Activated CD8-positive, alpha-beta memory T cell treated with anti-CD3 and anti-CD28 coated beads for 36 hours (primary cell): ENCODE measurements at regions not wholly inside any gene's neighbourhood (a gene's known extent, or its start where the extent isn't known, plus 50 kb on each side); places are given as distances from the start of the nearest gene placed in this dataset.
"Not testable (repeated sequence)": the region's sequence is repeated elsewhere in the genome, so short reads cannot be mapped to it uniquely, and the experiment has no call there.

Experiments used
- CTCF ChIA-PET: fragments of 350-600 bp; sonication (Branson Sonifier 250); formaldehyde crosslinking; loops from one replicate; lab custom pipeline; 2021; ENCODE audit warnings: antibody characterized with exemption; lab: Charles Lee
- POLR2A ChIA-PET: fragments of 350-600 bp; sonication (Branson Sonifier 250); formaldehyde crosslinking; loops from one replicate; lab custom pipeline; 2021; ENCODE audit warnings: antibody characterized with exemption; lab: Charles Lee

DNA sequence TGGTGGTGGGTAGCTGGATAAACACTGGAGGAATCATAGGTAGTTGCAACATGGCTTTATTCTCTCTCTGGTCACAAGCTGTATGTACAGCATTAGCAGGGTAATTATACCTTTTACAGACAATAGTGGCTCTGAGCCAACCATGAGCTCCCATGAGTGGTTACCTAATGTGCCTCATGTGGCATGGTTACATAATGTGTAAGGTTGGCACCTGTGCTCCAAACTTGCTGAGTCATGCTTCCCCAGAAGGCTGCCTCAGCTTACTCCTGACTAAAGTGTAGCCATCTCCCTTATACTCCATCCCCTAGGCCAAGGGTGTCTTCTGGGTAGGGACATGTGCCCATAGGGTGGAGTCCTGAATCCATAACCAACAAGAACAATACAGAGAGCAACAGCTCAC lies 345.3 kb upstream of the SEMA3C start:
- ChIA-PET CTCF (no interaction called here), POLR2A (no interaction called here)

DNA sequence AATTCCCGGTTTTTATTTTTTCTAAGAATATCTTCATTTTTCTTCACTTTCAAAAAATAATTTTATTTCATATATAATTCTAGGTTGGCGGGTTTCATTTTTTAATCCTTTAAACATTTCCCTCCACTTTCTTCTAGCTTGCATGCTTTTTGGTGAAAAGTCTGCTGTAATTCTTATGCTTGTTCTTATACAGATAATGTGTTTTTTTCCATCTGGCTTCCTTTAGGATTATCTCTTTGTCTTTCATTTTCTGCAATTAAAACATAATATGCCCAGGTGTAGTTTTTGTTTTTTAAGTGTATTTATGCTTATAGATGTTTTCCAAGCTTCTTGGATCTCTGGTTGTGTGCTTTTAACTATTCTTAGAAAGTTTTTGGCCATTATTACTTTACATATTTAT lies 341.3 kb upstream of the SEMA3C start:
- CTCF ChIA-PET, result no interaction called here
- POLR2A ChIA-PET, result no interaction called here

DNA sequence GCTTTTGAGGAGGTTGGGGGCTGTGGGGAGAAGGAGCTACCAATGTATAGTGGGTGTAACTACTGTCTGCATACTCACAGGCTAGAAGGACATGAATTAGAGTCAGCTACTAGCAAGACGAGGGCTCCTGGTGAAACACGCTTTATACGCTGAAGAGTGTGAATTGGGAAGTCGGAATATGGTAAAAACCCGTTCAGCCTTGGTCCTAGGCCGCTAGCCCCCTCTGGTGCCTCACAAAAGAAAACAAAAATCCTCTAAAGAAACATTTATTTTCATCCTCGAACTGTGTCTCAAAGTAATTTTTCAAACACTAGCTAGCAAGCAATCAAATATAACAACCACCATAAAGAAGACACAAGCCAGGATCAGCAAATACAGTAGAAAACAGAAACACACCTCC lies 338.1 kb upstream of the SEMA3C start:
- CTCF ChIA-PET, result no interaction called here

DNA sequence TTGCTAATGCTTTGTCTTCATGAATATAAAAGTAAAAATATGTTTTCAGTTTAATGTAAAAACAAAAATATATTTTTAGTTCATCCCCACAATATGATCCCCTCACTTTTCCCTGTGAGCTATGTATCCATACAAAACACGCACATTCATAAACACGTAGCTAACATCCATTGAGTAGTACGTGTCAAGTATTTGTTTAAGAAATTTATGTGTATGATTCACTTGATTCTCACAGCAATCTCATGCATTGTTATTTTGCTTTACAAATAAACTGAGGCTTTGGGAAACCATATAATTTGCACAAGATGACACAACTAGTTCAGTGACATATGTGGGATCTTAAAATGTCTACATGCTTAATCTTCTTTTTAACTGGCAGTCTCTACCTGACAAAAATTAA lies 329.6 kb upstream of the SEMA3C start:
- POLR2A ChIA-PET, result no interaction called here
- CTCF ChIA-PET, result no interaction called here

More for the DNA sequence above, 338.1 kb upstream of the SEMA3C start:
- POLR2A ChIA-PET, result no interaction called here

DNA sequence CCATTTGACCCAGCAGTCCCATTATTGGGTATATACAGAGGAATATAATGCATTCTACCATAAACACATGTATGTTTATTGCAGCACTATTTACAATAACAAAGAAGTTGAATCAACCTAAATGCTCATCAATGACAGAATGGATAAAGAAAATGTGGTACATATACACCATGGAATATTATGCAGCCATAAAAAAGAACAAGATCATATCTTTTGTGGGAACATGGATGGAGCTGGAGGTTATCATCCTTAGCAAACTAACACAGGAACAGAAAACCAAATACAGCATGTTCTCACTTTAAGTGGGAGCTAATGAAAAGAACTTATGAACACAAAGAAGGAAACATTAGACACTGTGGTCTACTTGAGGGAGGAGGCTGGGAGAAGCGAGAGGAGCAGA lies 328.5 kb upstream of the SEMA3C start:
- CTCF ChIA-PET, POLR2A ChIA-PET: not testable (repeated sequence)

DNA sequence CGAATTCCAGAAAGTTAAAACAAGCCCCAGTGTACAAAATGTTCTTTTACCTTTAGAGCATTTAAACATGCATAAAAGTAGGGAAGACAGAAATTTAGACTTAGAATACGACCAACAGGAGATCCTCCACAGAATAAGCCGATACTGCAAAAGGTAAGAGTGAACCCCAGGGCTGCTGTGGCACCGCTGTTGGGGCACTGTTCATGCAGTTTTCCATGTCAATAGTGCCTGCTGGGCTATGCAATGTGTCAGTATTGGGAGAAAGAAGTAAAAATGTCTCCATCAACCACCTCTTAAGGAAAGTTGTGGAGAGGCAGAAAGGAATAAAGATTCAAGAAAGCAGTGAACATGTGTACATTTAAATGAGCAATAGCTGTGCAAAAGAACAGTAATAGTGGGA lies 326.5 kb upstream of the SEMA3C start:
- ChIA-PET POLR2A (no interaction called here), CTCF (no interaction called here)

DNA sequence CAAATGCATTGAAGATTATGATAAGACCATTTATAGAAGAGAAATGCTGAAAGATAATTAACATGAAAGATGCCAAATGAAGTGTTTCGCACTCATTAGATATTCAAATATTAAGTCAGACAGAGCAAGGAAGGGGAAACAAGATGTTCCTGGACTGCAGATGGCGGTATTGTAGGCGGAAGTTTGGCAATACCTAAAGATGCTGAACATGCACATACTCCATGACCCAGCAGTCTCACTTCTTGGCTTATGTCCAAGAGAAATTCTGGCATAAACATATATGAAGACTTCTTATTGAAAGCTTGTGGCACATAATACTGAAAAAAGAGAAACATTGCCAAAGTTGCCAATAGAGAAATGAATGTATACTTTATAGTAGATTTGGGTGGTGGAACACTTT lies 325.4 kb upstream of the SEMA3C start:
- ChIA-PET POLR2A (no interaction called here), CTCF (no interaction called here)

DNA sequence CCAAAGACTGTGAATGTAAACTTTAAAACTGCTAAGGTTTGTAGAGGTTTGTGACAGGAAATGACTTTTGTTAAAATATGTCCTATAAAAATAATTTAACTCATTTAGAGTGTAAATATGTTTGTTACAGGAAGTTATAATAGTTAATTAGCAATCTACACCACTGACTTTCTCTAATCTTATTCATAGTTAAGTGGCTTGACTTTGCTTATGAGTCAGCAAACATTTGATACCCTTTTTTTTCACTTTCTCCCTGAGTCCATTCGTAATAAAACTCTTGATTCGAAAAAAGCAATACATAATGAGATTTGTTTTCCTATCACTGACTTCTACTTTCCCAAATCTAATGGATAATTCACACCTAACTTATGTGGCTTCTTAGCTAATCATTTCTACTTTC lies 317.7 kb upstream of the SEMA3C start:
- POLR2A ChIA-PET, result no interaction called here
- CTCF ChIA-PET, result no interaction called here

DNA sequence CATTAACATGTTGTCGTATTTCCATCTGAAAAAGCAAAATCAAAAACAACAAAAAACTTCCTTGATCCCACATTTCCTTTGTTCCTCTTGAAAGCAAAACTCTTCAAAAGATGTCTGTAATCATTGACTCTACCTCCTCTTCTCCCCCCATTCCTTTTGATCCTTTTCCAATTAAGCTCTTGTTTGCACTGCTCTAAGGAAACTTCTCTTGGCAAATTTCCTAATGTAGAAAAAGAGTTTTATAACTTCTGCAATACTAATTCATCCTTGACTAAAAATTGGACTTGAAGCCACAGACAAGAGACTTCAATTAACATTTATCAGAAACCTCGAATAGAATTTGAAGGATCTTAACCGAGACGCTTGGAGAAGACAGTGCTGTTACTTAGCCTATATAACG lies 317.1 kb upstream of the SEMA3C start:
- ChIA-PET POLR2A (no interaction called here), CTCF (no interaction called here)

DNA sequence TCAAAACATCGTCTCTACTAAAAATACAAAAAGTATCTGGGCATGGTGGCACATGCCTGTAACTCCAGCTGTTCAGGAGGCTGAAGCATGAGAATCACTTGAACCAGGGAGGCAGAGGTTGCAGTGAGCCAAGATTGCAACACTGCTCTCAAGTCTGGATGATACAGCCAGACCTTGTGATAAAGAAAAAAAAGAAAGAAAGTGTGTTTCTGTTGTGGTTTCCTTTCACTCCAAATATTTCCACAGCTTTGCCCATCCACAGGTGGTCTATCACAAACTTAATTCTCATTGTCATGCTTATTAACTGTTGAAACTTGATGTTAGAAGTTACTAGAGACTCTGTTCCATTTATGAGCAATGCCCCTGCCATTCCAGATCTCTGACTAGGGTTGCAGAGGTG lies 316.0 kb upstream of the SEMA3C start:
- ChIA-PET CTCF (no interaction called here), POLR2A (no interaction called here)

DNA sequence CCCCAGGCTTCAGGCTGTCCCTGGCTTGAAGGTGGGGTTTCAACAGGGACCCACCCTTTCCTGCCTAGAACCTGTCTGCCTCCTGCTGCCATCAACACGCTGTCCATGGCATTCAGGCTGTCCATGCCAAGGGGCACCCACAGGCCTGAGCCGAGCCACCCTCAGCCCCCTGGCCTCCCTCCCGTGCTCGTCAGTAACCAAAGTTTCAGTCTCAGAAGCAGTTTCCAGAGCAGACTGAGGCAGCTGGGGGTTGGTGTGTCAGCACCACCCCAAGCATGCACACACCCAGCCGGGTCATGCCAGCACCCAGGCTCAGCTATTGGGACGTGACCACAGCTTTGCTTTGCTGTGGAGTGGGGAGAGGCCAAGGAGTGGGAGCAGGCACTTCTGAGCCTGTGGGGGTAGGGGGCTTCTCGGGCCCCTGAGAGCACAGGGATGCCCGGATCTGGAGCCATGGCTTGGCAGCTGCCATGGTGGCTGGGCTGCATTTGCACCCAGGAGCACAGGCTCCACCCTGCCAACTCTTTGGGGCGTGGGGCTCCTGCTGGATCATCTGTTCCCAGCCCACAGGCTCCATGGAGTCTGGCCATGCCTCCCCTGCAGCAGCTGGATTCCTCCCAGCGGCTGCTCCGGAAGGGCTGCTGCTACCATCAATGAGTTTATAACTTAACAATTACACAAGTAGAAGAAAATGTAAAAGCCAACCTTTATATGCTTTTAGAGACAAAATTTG lies 314.5 kb upstream of the SEMA3C start:
- CTCF ChIA-PET, result no interaction called here

DNA sequence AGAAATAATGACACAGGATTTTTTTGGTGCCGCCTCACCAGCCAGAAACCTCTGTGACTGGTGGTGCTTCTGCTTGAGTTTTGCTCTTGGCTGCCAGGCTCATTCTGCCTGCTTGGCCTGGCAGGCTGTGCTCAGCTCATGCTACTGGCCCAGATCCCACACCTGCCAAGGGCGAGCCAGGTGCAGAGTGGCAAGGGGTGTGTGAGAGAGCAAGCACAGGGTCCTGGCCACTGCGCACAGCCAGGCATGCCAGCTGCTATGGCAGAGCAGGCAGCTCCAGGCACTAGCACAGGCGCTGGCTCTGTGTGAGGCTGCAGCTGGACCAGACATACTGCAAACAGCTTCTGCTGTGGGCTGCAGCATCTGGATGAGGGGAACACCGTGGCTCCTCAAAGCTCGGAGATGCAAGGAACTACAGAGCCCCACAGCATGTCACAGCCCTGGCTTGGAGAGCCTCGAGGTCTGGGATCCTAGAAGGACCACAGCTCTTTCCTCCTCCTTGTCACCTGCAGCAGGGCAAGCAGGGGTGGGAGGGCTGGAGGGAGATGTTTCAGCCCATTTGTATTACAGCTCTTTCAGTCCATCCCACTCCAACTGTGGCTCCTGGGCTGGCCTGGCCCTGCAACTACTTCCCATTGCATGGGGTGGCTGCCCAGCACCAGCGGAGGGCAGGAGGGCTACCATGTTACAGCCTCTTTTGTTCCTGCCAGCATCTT lies 313.4 kb upstream of the SEMA3C start:
- POLR2A ChIA-PET, result no interaction called here
- CTCF ChIA-PET, result no interaction called here

More for the DNA sequence above, 314.5 kb upstream of the SEMA3C start:
- POLR2A ChIA-PET, result no interaction called here

DNA sequence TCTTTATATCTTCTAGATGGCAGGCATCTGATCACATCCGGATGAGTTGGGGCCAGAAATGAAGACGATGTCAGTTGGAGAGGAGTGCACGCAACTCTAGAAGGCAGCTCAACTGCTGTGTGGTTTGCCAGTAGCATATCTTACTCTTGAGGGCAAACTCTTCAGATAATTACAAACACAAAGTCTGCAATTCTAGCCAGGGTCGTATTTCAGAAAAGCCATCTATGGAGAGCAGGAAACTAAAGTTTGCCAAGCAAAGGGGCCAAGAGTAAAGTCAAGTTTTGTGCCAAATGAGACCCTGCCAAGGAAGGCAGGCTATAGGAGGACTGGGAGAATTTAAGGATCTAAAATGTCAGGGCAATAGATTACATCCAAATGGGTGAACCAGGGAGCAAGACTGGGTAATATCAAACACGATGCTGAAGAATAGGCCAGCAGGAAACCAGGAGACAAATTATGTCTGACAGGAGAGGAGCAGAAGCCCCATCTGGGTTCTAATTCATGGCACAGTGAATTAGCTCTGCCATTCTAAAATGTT lies 312.5 kb upstream of the SEMA3C start:
- POLR2A ChIA-PET, result no interaction called here
- CTCF ChIA-PET, result no interaction called here

DNA sequence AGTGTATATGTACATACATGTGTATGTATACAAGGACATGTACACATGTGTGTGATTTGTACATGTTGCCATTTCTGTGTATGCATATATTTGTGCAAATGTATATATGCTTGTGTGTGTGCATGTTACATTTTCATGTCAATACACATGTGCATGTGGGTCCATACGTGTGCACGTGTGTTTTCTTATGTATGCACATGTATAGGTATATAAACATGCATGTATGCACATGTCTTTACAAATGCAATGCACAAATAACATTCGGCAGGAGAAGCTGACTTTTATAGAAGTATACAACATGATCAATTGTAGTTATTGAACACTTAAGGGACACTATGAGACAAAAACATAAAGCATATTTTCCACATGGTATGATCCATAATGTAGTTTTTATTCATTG lies 307.4 kb upstream of the SEMA3C start:
- ChIA-PET CTCF (no interaction called here), POLR2A (no interaction called here)

DNA sequence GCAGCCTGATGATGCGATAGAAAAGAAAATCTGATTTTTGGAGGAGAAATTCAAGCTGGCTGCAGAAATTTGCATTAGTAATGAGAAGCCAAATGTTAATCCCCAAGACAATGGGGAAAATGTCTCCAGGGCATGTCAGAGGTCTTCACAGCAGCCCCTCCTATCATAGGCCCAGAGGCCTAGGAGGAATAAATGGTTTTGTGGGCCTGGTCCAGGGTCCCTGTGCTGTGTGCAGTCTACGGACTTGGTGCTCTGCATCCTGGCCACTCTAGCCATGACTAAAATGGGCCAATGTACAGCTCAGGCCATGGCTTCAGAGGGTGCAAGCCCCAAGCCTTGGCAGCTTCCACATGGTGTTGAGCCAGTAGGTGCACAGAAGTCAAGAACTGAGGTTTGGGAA lies 303.8 kb upstream of the SEMA3C start:
- CTCF ChIA-PET, POLR2A ChIA-PET: not testable (repeated sequence)

DNA sequence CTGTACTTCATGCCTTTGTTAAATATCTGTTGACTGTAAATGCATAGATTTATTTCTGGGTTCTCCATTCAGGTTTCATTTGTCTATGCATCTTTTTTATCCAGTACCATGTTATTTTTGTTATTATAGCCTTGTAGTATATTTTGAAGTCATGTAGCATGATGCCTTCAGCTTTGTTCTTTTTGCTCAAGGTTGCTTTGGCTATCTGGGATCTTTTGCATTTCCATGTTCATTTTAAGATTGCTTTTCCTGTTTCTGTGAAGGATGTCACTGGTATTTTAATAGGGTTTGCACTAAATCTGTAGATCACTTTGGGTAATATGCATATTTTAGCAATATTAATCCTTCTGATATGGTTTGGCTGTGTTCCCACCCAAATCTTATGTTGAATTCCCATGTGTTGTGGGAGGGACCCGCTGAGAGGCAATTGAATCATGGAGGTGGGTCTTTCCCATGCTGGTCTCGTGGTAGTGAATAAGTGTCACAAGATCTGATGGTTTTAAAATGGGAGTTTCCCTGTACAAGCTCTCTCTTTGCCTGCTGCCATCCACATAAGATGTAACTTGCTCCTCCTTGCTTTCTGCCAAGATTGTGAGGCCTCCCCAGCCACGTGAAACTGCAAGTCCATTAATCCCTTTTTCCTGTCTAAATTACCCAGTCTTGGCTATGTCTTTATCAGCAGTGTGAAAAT lies 302.8 kb upstream of the SEMA3C start:
- POLR2A ChIA-PET, result no interaction called here
- CTCF ChIA-PET, result no interaction called here

DNA sequence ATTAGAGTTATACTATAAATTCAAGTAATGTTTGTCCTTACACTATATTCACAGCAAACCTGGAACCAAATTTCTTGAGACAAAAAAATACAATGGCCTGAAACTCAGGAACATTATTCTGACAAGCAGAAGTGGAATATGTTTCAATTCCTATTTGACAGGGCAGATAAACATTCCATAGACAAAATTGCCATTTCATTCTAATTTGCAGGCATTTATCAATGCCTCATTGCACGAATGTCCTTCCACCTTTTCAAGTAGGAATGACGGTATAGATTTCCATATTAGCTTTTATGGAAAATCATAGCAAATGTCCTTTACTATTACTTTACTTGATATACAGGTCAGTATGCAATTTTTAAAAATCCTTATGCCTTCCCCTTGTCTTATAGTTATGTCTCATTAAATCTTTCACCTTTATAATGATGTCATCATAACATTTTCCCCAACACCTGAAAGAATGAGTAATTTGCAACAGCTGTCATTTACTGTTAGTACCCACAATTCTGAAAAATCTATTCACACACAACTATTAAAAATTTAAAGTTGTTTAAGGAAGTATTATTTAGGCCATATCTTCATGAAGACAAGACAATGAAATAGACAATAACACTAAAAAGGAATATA lies 299.7 kb upstream of the SEMA3C start:
- ChIA-PET POLR2A (no interaction called here), CTCF (no interaction called here)

DNA sequence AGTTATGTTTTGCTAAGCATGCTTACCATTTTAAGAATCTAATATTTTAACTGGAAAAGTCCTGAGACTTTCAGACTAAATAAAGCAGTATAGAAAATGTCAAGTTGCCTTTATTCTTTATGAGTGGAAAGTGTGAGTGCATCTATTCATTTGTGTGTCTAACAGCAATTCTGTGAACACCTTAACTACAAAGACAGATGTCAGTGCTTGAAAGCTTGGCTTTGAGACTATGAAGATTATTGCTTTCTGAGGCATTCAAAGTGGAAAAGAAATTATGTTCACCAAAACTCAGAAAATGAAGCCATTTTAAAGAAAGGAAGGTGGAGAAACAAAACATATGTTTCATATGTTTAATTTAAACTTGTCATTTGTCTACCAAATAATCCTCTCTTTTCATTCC lies 294.5 kb upstream of the SEMA3C start:
- POLR2A ChIA-PET, result no interaction called here
- CTCF ChIA-PET, result no interaction called here

DNA sequence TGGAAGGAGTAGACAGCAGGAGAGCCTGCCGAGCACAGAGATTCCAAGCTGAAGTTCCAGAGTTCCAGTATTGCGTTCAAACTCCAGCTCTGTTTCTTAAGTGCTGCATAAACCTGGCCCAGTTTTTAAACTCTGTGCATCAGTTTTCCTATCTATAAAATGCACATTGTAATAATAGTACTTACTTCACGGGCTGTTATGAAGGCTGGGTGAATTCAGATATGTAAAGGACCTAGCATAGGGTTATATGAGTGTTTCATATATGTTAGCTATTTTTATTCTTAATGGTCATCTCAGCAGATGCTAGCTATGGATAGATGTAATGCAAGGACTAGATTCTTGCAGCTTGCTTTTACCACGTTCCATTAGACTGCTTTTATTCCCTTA lies 293.1 kb upstream of the SEMA3C start:
- CTCF ChIA-PET, result no interaction called here
- POLR2A ChIA-PET, result no interaction called here

DNA sequence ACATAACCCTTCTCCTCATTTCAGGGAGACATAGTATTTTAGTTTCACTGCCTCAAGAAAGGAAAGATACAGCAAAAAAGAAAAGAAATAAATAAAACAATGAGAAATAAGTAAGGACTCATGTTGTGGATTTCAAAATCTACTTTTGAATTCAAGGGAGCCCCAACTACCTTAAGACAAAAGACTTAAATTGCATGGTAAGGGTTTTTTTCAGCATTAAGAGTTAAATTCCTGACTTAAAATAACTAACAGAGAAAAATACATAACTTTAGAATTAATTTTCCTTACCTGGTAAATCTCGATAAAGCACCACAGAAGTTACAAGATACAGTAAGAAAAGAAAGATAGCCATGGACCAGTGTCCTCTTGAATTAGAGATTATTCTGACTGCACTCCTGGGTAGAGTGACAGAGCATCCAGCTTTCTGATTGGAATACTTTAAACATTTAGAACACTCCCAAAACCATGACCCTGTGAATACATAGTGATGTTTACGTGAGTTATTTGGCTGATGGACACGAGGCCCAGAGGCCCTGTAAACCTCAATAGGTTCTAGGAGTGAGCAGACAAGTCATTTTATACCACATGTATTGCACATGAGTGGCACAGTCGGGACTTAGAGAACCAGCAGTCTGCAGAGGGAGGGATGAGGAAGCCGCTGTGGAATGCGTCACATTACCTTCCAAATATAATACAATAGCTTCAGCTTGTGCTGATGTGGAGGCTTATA lies 292.5 kb upstream of the SEMA3C start:
- ChIA-PET CTCF (no interaction called here), POLR2A (no interaction called here)
